Breast epithelium (tissue), 4 donors: ENCODE measurements at regions not wholly inside any gene's neighbourhood (a gene's known extent, or its start where the extent isn't known, plus 50 kb on each side); places are given as distances from the start of the nearest gene placed in this dataset.

Experiments used
- DNase-seq, 2 donors: peaks; one replicate each; pipeline ENCODE4 v3.0.0-alpha.2; 2019; ENCODE audit warnings: low spot score in 2 of 2
- H3K27ac ChIP-seq, 2 donors: fragments of 200-600 bp; sonication (generic) in 1 of 2; one replicate each; pipeline ENCODE4 v1.5.1; 2016 to 2019; ENCODE audit warnings: mild to moderate bottlenecking in 1 of 2
- H3K27me3 ChIP-seq, 2 donors: fragments of 200-600 bp; sonication (generic) in 1 of 2; one replicate each; pipeline versions ENCODE4 v1.5.1 to v1.6.0; 2017 to 2019; ENCODE audit warnings: control low read depth in 1 of 2, mild to moderate bottlenecking in 1 of 2
- H3K36me3 ChIP-seq: fragments of 200-600 bp; one replicate; pipeline ENCODE4 v1.5.1; 2019
- H3K4me1 ChIP-seq, 2 donors: fragments of 200-600 bp; sonication (generic); one replicate each; pipeline ENCODE4 v1.5.1; 2016 to 2019; ENCODE audit warnings: control low read depth in 1 of 2
- H3K4me3 ChIP-seq, 3 donors: fragments of 200-600 bp; sonication (generic); 1 replicate in 2 of 3; 2 replicates in 1 of 3; pipeline ENCODE4 v1.5.1; 2016 to 2019; ENCODE audit warnings: mild to moderate bottlenecking in 3 of 3, moderate library complexity in 2 of 3
- H3K9me3 ChIP-seq, 2 donors: fragments of 200-600 bp; sonication (generic) in 1 of 2; one replicate each; pipeline ENCODE4 v1.5.1; 2016 to 2019; ENCODE audit warnings: control low read depth in 1 of 2
- POLR2A ChIP-seq: fragments of 450-650 bp; IDR thresholded peaks from one replicate; pipeline ENCODE4 v1.6.1; 2016; ENCODE audit warnings: antibody characterized with exemption, mild to moderate bottlenecking, moderate library complexity
- POLR2AphosphoS5 ChIP-seq, 3 donors: sonication (generic); formaldehyde crosslinking; IDR thresholded peaks; one replicate each; pipeline ENCODE4 v1.6.1; 2017; ENCODE audit warnings: antibody characterized with exemption in 3 of 3
- intact Hi-C: fragments of 100-400 bp; cut with DNase I; formaldehyde crosslinking; loops from one replicate; pipeline ENCODE4 v1.15.1; 2023; ENCODE audit warnings: low total_unique reads
- TF ChIP-seq, protein P1 (sequence below), 3 donors: fragments of 450-650 bp; IDR thresholded peaks; one replicate each; pipeline ENCODE4 v1.5.1; 2016 to 2017; ENCODE audit warnings: antibody characterized with exemption in 3 of 3, mild to moderate bottlenecking in 3 of 3, moderate library complexity in 3 of 3

DNA sequence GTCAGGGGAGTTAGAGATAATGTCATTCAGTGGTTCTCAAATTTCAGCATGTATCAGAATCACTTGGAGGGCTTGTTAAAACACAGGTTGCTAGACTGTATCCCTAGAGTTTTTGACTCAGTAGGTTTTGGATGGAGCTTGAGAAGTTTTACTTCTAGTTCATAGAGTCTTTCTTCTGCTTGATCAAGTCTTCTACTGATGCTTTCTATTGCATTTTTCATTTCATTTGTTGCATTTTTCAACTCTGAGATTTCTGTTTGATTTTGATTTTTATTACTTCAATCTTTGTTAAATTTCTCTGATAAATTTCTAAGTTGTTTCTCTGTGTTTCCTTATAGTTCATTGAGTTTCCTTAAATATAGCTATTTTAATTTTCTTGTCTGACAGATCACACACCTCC, 361.4 kb downstream of the RAPGEF2 start:
- Histone ChIP-seq H3K27me3 (no peaks in the 10 kb centered on the region), H3K27ac (no peak overlapping the region), H3K9me3 (peaks cover 12 to 16% of the 10 kb centered on the region in 2 donors), H3K4me3 (no peak overlapping the region), H3K4me1 (no peaks in the 10 kb centered on the region), H3K36me3 (no peaks in the 10 kb centered on the region)
- no peak for TF ChIP-seq POLR2A
- TF ChIP-seq, protein P1, sequence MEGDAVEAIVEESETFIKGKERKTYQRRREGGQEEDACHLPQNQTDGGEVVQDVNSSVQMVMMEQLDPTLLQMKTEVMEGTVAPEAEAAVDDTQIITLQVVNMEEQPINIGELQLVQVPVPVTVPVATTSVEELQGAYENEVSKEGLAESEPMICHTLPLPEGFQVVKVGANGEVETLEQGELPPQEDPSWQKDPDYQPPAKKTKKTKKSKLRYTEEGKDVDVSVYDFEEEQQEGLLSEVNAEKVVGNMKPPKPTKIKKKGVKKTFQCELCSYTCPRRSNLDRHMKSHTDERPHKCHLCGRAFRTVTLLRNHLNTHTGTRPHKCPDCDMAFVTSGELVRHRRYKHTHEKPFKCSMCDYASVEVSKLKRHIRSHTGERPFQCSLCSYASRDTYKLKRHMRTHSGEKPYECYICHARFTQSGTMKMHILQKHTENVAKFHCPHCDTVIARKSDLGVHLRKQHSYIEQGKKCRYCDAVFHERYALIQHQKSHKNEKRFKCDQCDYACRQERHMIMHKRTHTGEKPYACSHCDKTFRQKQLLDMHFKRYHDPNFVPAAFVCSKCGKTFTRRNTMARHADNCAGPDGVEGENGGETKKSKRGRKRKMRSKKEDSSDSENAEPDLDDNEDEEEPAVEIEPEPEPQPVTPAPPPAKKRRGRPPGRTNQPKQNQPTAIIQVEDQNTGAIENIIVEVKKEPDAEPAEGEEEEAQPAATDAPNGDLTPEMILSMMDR (IDR thresholded peaks at IDR 0.05): no peak
- TF ChIP-seq POLR2AphosphoS5 (IDR thresholded peaks at IDR 0.05): no peak
- intact Hi-C loops: no loop called here
- no peak for DNase-seq

DNA sequence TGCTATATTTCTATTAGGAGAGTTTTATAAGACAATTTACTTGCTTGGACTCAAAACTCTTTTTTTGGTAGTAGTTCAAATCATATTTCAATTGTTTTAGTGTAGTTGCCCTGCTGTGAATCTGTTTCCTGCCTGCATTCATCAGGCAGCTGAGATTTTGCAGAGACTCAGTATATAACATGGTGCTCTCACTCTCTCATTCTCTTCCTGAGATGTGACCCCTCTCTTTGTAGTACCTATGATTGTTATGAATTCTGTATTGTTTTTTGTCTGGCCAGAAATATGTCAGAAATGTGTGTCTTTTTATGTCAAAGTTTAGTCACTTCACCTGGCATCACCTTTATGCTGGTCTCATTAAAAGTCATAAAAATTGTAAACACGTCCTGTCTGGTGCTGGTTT, 374.0 kb downstream of the RAPGEF2 start:
- TF ChIP-seq, protein P1 (IDR thresholded peaks at IDR 0.05): no peak
- TF ChIP-seq POLR2A (no peak), POLR2AphosphoS5 (IDR thresholded peaks at IDR 0.05) (no peak)
- intact Hi-C loops: no loop called here
- no peak for DNase-seq
- Histone ChIP-seq H3K27me3 (no peaks in the 10 kb centered on the region), H3K4me3 (no peak overlapping the region), H3K4me1 (no peaks in the 10 kb centered on the region), H3K36me3 (no peaks in the 10 kb centered on the region), H3K27ac (no peak overlapping the region), H3K9me3 (no peaks in the 10 kb centered on the region)

DNA sequence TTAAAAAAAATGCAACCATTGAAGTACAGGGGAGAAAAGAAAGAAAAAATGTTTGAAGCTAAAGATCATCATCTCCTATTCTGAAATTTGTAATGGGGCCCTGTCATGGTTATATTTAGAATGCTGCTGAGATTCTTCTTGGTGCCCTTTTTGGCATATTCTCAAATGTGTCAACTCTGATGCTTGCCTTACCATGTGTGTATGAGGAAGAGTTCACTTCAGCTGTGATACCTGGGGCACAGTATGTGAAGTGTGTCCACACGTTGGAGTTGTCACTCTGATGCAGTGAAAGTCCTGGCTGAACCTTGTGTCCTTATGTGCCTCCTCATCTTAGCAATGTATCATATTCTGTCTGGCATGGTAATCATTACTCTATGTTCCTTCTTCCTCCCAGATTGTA, 377.9 kb downstream of the RAPGEF2 start:
- no peaks in the 10 kb centered on the region for H3K36me3 ChIP-seq
- H3K9me3 ChIP-seq: no peaks in the 10 kb centered on the region
- intact Hi-C loops: no loop called here
- DNase-seq: no peak
- peaks cover 0 to 2% of the 10 kb centered on the region in 2 donors for H3K27me3 ChIP-seq
- no peak overlapping the region for H3K27ac ChIP-seq
- no peaks in the 10 kb centered on the region for H3K4me1 ChIP-seq
- TF ChIP-seq POLR2A: no peak
- TF ChIP-seq POLR2AphosphoS5 (IDR thresholded peaks at IDR 0.05): no peak
- TF ChIP-seq, protein P1 (IDR thresholded peaks at IDR 0.05): no peak
- H3K4me3 ChIP-seq: no peak overlapping the region

DNA sequence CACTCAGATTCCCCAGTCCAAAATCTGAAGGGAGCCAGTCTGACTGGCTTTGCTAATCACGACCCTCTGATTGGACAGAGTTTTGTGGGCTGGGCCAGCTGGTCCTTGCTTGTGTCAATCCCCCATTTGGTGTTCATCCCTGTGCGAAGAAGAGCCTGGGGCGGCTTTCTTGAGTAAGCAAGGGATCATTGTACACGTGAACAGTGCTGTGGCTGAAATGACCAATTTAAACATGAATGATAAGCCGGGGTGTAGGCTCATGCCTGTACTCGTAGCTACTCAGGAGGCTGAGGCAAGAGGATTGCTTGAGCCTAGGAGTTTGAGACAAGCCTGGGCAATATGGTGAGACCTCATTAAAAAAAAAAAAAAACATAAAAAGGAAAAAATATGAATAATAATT, 379.1 kb downstream of the RAPGEF2 start:
- H3K27ac ChIP-seq: no peak overlapping the region
- H3K36me3 ChIP-seq: no peaks in the 10 kb centered on the region
- DNase-seq: no peak
- H3K27me3 ChIP-seq: peaks cover 0 to 7% of the 10 kb centered on the region in 2 donors
- H3K9me3 ChIP-seq: no peaks in the 10 kb centered on the region
- TF ChIP-seq POLR2A: no peak
- TF ChIP-seq POLR2AphosphoS5 (IDR thresholded peaks at IDR 0.05): no peak
- TF ChIP-seq, protein P1 (IDR thresholded peaks at IDR 0.05): no peak
- intact Hi-C loops: no loop called here
- no peaks in the 10 kb centered on the region for H3K4me1 ChIP-seq
- H3K4me3 ChIP-seq: no peak overlapping the region

DNA sequence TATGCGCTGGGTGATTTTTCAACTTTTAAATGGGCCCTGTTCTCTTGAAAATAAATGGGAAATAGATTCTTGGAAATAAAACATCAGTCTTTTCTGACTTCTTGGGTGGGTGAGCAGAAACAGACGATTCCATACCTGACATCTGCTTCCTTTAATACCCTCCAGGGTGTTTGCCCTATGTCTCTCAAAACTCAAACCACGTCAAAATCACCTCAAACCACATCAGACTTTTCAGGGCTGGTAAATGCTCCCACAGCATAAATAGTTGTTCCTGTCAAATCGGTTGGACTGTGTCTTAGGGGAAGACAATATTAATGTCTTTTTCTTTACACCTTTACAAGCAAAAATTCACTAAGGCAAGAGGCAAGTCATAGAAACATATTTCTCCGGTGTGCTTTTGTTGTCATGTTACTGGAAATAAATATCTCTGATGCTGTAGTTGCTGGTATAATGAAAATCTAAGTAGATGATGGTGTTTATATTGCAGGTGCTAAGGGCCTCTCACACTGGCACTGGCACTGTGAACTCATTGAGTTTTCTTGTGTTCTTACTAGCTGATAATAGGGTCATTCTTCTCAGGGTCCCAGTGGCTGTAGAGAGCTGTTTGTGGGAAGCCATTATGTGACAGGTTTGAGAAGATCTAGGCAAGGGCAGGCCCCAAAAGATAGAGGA, 380.4 kb downstream of the RAPGEF2 start:
- H3K27ac ChIP-seq: no peak overlapping the region
- intact Hi-C loops: no loop called here
- peaks cover 0 to 7% of the 10 kb centered on the region in 2 donors for H3K27me3 ChIP-seq
- no peak overlapping the region for H3K4me3 ChIP-seq
- TF ChIP-seq, protein P1 (IDR thresholded peaks at IDR 0.05): no peak
- TF ChIP-seq POLR2AphosphoS5 (IDR thresholded peaks at IDR 0.05): no peak
- TF ChIP-seq POLR2A: no peak
- H3K36me3 ChIP-seq: no peaks in the 10 kb centered on the region
- H3K4me1 ChIP-seq: no peaks in the 10 kb centered on the region
- DNase-seq: no peak
- no peaks in the 10 kb centered on the region for H3K9me3 ChIP-seq
